ENCODE measurements at regions not wholly inside any gene's neighbourhood (a gene's known extent, or its start where the extent isn't known, plus 50 kb on each side); places are given as distances from the start of the nearest gene placed in this dataset.

GRCh38 chr13:23506071-23506806, 64.0 kb upstream of the TNFRSF19 start:
- H3K36me3 ChIP-seq (ENCODE audit: insufficient read depth, low read length): no peaks in the 10 kb centered on the region
- no peaks in the 10 kb centered on the region for H3K9me3 ChIP-seq (ENCODE audit: insufficient read depth, low read depth, low read length)
- peaks cover 53% of the 10 kb centered on the region for H3K4me1 ChIP-seq (ENCODE audit: insufficient read depth, low read length)
- peaks cover 50% of the 10 kb centered on the region for H3K4me1 Mint-ChIP-seq (ENCODE audit: low read depth, unreplicated experiment)
- H3K4me3 Mint-ChIP-seq (ENCODE audit: unreplicated experiment): peak overlapping the region; percentile 50
- TF ChIP-seq EZH2 (IDR thresholded peaks at IDR 0.05; ENCODE audit: insufficient read depth, low read length) (no peak), CTCF (IDR thresholded peaks at IDR 0.05; ENCODE audit: insufficient read depth, low read depth, low read length) (no peak)
- H3K4me3 ChIP-seq (ENCODE audit: insufficient read depth, low read depth, low read length): peak overlapping the region; percentile 2
- H3K9me3 Mint-ChIP-seq (ENCODE audit: unreplicated experiment): no peaks in the 10 kb centered on the region
- H3K27ac Mint-ChIP-seq (ENCODE audit: unreplicated experiment): peak overlapping the region; percentile 99
- H3K9ac ChIP-seq (ENCODE audit: low read length): peak overlapping the region; percentile 87
- no peaks in the 10 kb centered on the region for H3K36me3 Mint-ChIP-seq (ENCODE audit: low read depth, unreplicated experiment)
- no peaks in the 10 kb centered on the region for H4K20me1 ChIP-seq (ENCODE audit: insufficient read depth, low read length)
- no peaks in the 10 kb centered on the region for H3K27me3 ChIP-seq (ENCODE audit: insufficient read depth, low read length)
- peak; percentile 32 for FAIRE-seq
- H3K79me2 ChIP-seq (ENCODE audit: insufficient read depth, low read length): no peaks in the 10 kb centered on the region
- no peaks in the 10 kb centered on the region for H3K27me3 Mint-ChIP-seq (ENCODE audit: low read depth, unreplicated experiment)
- peak overlapping the region; percentile 61 for H3K4me2 ChIP-seq (ENCODE audit: low read length)
- DNase-seq (ENCODE audit: low read depth): peak; percentile 72
- peak overlapping the region; percentile 98 for H3K27ac ChIP-seq (ENCODE audit: low read depth, low read length)
- no peak overlapping the region for H2AFZ ChIP-seq (ENCODE audit: low read depth, low read length)

GRCh38 chr13:23506807-23507291, 63.4 kb upstream of the TNFRSF19 start:
- FAIRE-seq (peak; percentile 78), DNase-seq (ENCODE audit: low read depth) (peak; percentile 99)
- H3K9me3 ChIP-seq (ENCODE audit: insufficient read depth, low read depth, low read length): no peaks in the 10 kb centered on the region
- TF ChIP-seq CTCF (IDR thresholded peaks at IDR 0.05; ENCODE audit: insufficient read depth, low read depth, low read length): no peak
- TF ChIP-seq EZH2 (IDR thresholded peaks at IDR 0.05; ENCODE audit: insufficient read depth, low read length): no peak
- peak overlapping the region; percentile 99 for H3K27ac Mint-ChIP-seq (ENCODE audit: unreplicated experiment)
- peak overlapping the region; percentile 87 for H3K9ac ChIP-seq (ENCODE audit: low read length)
- H3K27me3 ChIP-seq (ENCODE audit: insufficient read depth, low read length): no peaks in the 10 kb centered on the region
- H4K20me1 ChIP-seq (ENCODE audit: insufficient read depth, low read length): no peaks in the 10 kb centered on the region
- H2AFZ ChIP-seq (ENCODE audit: low read depth, low read length): peak overlapping the region; percentile 4
- H3K27me3 Mint-ChIP-seq (ENCODE audit: low read depth, unreplicated experiment): no peaks in the 10 kb centered on the region
- no peaks in the 10 kb centered on the region for H3K9me3 Mint-ChIP-seq (ENCODE audit: unreplicated experiment)
- peak overlapping the region; percentile 98 for H3K27ac ChIP-seq (ENCODE audit: low read depth, low read length)
- peaks cover 54% of the 10 kb centered on the region for H3K4me1 ChIP-seq (ENCODE audit: insufficient read depth, low read length)
- H3K4me3 Mint-ChIP-seq (ENCODE audit: unreplicated experiment): no peak overlapping the region
- H3K4me1 Mint-ChIP-seq (ENCODE audit: low read depth, unreplicated experiment): peaks cover 50% of the 10 kb centered on the region
- no peaks in the 10 kb centered on the region for H3K79me2 ChIP-seq (ENCODE audit: insufficient read depth, low read length)
- peak overlapping the region; percentile 61 for H3K4me2 ChIP-seq (ENCODE audit: low read length)
- H3K4me3 ChIP-seq (ENCODE audit: insufficient read depth, low read depth, low read length): no peak overlapping the region
- H3K36me3 ChIP-seq (ENCODE audit: insufficient read depth, low read length): no peaks in the 10 kb centered on the region
- H3K36me3 Mint-ChIP-seq (ENCODE audit: low read depth, unreplicated experiment): no peaks in the 10 kb centered on the region
